Ammon's horn (tissue), 1 donor: ENCODE measurements at regions not wholly inside any gene's neighbourhood (a gene's known extent, or its start where the extent isn't known, plus 50 kb on each side); places are given as distances from the start of the nearest gene placed in this dataset.
A peak's percentile ranks its signal among the peaks of the same experiment; 100 is the strongest.

ENCODE experiments used
- DNase-seq: peaks from one replicate; pipeline ENCODE4 v3.0.0-alpha.2; 2016; ENCODE audit warnings: low spot score

DNA sequence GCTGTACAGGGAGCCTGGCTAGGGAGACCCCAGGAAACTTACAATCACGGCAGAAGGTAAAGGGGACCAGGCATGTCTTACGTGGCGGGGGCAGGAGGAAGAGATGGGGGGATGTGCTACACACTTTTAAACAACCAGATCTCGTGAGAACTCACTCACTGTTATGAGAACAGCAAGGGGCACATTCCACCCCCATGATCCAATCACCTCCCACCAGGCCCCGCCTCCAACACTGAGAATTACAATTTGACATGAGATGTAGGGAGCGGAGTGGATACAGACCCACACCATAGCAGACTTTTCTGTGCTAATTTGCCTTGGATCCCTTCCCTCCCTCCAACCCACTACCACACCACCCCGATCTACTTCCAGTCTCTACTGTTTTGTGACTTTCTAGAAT, 106.7 kb upstream of the PEG3 start:
- DNase-seq: no peak

GRCh38 chr19:56949626-56950025, 109.1 kb upstream of the PEG3 start:
- DNase-seq: no peak

DNA sequence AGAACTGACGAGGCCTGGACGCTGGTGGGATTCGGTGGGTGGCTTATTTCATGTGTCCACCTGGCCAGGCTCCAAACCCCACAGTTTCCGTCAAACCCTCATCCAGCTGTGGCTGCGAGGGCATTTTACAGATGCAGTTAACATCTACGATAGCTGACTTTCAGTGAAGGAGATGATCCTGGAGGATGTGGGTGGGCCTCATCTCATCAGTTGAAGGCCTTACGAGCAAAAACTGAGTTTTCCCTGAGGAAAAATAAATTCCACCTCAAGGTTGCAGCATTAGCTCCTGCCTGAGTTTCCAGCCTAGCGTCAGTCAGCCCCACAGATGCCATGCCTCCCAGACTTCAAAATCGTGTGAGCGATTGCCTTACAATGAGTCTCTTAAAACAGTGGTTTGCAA, 111.1 kb upstream of the PEG3 start:
- no peak for DNase-seq

GRCh38 chr19:56953470-56953869, 112.9 kb upstream of the PEG3 start:
- no peak for DNase-seq

- no peak for DNase-seq
Measured at GRCh38 chr19:56955637-56956216, 115.2 kb upstream of the PEG3 start.

GRCh38 chr19:56956503-56957226, 116.1 kb upstream of the PEG3 start:
- DNase-seq: no peak

GRCh38 chr19:56959205-56959604, 118.7 kb upstream of the PEG3 start:
- DNase-seq: no peak

- no peak for DNase-seq
Measured at GRCh38 chr19:56960959-56961543, 120.5 kb upstream of the PEG3 start.

DNA sequence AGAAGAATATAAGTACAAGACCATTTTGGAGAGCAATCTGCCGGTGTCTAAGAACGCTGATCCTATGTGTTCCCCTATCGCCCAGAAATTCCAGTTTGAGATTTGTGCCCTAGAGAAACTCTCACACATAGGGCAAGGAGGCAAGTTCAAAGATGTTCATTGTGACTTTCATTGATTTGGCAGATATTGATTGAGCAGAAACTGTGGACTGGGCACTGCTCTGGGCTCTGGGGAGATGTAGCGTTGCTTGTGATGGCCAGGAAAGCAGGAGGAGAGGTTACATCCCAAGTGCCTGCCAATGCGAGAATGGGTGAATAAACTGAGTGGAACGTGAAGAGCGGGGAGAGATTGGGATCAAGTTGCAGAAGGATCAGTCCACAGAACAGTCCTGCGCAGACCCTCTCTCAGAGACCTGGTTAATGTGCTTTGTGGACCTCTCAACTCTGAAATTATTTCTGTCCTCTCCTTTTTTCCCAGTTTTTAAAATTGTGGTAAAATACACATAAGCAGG, 123.9 kb upstream of the PEG3 start:
- DNase-seq: no peak

DNA sequence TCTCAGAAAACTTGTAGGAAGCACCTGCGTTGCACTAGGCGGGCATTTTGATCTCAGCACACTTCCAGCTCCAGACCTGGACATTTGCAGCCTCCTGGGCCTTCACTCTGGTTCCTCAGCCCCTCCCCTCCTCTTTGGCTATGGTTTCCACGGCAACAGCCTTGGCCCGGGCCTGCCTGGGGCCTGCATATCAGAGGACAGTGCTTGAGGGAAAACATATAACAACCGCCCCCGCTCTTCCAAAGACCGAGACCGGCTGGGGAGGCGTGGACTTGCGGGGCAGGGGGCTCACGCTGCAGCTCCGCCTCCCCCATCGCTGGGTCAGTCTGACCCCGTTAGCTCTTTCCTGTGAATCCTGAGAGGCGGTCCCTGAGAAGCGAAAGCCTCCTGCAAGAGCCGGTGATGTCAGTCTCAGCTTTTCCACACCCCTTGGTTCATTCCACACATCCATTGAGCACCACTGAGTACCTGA, 125.7 kb upstream of the PEG3 start:
- no peak for DNase-seq

- no peak for DNase-seq
Measured at GRCh38 chr19:56966697-56967299, 126.3 kb upstream of the PEG3 start.

DNA sequence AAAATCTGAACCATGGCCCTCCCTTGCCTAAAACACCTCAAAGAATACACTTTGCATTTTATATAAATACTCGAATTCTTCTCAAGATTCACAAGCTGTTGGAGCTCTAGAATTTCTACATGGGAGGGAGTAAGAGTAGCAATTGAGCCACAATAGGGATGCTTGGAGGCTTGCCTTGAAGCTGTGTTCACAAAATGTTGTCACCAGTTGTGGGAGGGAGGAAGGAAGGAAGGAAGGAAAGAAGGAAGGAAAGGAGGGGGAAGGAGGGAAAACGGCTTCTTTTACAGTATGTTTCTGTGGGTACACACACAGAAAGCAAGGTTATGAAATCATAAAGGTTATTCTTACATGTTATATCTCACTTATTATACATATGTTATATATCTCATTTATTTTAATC, 128.6 kb upstream of the PEG3 start:
- no peak for DNase-seq

DNA sequence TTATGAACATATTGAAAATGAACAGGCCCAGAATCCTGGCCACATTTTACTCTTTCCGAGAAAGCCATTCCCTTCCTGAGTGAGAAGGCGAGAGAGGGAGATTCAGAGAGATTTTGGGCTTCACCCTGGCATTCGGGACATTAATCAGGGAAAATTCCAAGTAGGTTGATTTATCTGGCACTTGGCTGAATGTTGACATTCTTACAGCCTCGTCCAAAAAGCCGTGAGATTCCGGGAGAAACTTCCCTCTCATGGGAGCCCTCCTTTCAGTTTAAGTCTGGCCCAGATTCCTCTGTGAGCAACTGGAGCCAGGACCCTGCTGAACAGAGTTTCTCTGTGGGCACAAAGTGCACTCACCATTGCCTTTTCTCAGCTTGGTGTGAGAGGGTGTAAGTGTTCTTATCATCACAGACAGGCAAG, 129.2 kb upstream of the PEG3 start:
- no peak for DNase-seq

- no peak for DNase-seq
Measured at GRCh38 chr19:56971230-56971629, 130.7 kb upstream of the PEG3 start.

DNA sequence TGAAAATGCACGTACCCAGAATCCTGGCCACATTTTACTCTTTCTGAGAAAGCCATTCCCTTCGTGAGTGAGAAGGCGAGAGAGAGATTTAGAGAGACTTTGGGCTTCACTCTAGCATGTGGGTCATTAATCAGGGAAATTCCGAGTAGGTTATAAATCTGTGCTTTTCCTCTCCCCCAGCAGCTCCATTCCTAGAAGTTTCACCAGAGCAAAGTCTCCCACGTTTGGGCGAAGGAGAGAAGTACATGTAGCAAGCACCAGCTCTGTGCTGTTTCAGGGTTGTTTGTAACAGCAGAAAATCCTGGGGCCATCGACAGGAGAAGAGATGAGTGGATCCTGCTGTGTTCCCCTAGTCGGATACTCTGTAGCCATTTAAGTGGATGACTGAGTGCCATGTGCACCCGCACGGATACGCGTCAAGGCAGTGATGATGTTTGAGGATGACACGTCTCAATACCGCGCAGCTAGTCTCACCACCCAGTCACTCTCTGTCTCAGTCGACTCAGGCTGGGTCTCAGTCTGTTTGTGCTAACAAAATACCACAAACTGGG, 131.8 kb upstream of the PEG3 start:
- DNase-seq: no peak

- peak; percentile 32 for DNase-seq
Measured at GRCh38 chr19:56973713-56974555, 133.4 kb upstream of the PEG3 start.

GRCh38 chr19:56974556-56975207, 134.2 kb upstream of the PEG3 start:
- no peak for DNase-seq

DNA sequence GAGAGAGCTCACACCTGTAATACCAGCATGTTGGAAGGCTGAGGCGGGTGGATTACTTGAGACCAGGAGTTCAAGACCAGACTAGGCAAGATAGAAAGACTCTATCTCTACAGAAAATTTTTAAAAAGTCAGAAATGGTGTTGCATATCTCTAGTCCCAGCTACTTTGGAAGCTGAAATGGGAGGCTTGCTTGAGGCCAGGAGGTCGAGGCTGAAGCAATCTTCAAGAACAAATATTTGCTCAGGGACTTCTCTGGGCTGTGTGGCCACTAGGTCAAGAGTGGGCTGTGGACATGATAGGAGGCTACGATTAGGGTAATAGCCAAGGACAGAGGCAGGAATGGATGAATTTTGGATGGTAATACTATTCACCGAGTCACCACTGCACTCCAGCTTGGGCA, 135.8 kb upstream of the PEG3 start:
- DNase-seq: no peak

- no peak for DNase-seq
Measured at GRCh38 chr19:56976995-56977906, 136.7 kb upstream of the PEG3 start.

GRCh38 chr19:56978023-56978565, 137.6 kb upstream of the PEG3 start:
- no peak for DNase-seq
